CD4-positive, alpha-beta memory T cell (primary cell): ENCODE measurements at regions not wholly inside any gene's neighbourhood (a gene's known extent, or its start where the extent isn't known, plus 50 kb on each side); places are given as distances from the start of the nearest gene placed in this dataset.

Experiments
- CTCF ChIA-PET: fragments of 350-600 bp; sonication (Branson Sonifier 250); formaldehyde crosslinking; loops from one replicate; lab custom pipeline; 2021; ENCODE audit warnings: inconsistent platforms; ENCODE audit not compliant: partially characterized antibody; lab: Charles Lee
- POLR2A ChIA-PET: fragments of 350-600 bp; sonication (Branson Sonifier 250); formaldehyde crosslinking; loops from one replicate; lab custom pipeline; 2021; ENCODE audit not compliant: partially characterized antibody; lab: Charles Lee
- DNase-seq, 5 donors: peaks; one replicate each; pipeline versions ENCODE4 v3.0.0 to v3.0.0-alpha.2; 2020 to 2022; ENCODE audit warnings: mixed read lengths in 1 of 5
- H3K27ac ChIP-seq: one replicate; pipeline ENCODE4 v1.7.0; 2013; ENCODE audit warnings: low read depth, low read length
- H3K27me3 ChIP-seq: 2 replicates; pipeline ENCODE4 v1.7.0; 2013; ENCODE audit warnings: mild to moderate bottlenecking, low read length, moderate library complexity; ENCODE audit not compliant: insufficient read depth
- H3K36me3 ChIP-seq: 2 replicates; pipeline ENCODE4 v1.7.0; 2013; ENCODE audit warnings: mild to moderate bottlenecking, low read length, moderate library complexity; ENCODE audit not compliant: insufficient read depth
- H3K4me1 ChIP-seq: 2 replicates; pipeline ENCODE4 v1.7.0; 2013; ENCODE audit warnings: mild to moderate bottlenecking, low read length, moderate library complexity; ENCODE audit not compliant: insufficient read depth
- H3K4me3 ChIP-seq, 2 donors: one replicate each; pipeline ENCODE4 v1.7.0; 2013; ENCODE audit warnings: low read length in 2 of 2, mild to moderate bottlenecking in 1 of 2
- H3K9me3 ChIP-seq, 2 donors: one replicate each; pipeline ENCODE4 v1.7.0; 2013; ENCODE audit warnings: low read length in 2 of 2, control low read depth in 1 of 2; ENCODE audit not compliant: control insufficient read depth in 1 of 2
- H3K27ac Mint-ChIP-seq, 7 donors: one replicate each; pipeline ENCODE4 v1.8.0; 2020 to 2021; ENCODE audit warnings: mixed read lengths in 7 of 7, mild to moderate bottlenecking in 6 of 7, inconsistent platforms in 3 of 7, moderate library complexity in 3 of 7
- H3K27me3 Mint-ChIP-seq, 2 donors: one replicate each; pipeline ENCODE4 v1.8.0; 2020 to 2021; ENCODE audit warnings: mixed read lengths in 2 of 2
- H3K36me3 Mint-ChIP-seq, 2 donors: one replicate each; pipeline ENCODE4 v1.8.0; 2020 to 2021; ENCODE audit warnings: mixed read lengths in 2 of 2, inconsistent platforms in 1 of 2, mild to moderate bottlenecking in 1 of 2
- H3K4me1 Mint-ChIP-seq, 4 donors: one replicate each; pipeline ENCODE4 v1.8.0; 2020 to 2021; ENCODE audit warnings: mixed read lengths in 4 of 4, mild to moderate bottlenecking in 1 of 4
- H3K4me3 Mint-ChIP-seq, 8 donors: one replicate each; pipeline ENCODE4 v1.8.0; 2020 to 2021; ENCODE audit warnings: mixed read lengths in 8 of 8, mild to moderate bottlenecking in 7 of 8, moderate library complexity in 6 of 8, inconsistent platforms in 3 of 8
- H3K9me3 Mint-ChIP-seq, 8 donors: one replicate each; pipeline ENCODE4 v1.8.0; 2020 to 2021; ENCODE audit warnings: mixed read lengths in 8 of 8, mild to moderate bottlenecking in 5 of 8, inconsistent platforms in 3 of 8, moderate library complexity in 1 of 8
- intact Hi-C: fragments of 100-400 bp; cut with micrococcal nuclease; formaldehyde crosslinking; loops from one replicate; pipeline ENCODE4 v1.15.1; 2023

- Mint-ChIP-seq H3K27me3 (peaks cover 2 to 12% of the 10 kb centered on the region in 2 donors), H3K4me3 (no peak overlapping the region), H3K9me3 (no peaks in the 10 kb centered on the region), H3K4me1 (peaks cover 0 to 2% (median 0%) of the 10 kb centered on the region in 4 donors), H3K27ac (no peak overlapping the region), H3K36me3 (no peaks in the 10 kb centered on the region)
- Histone ChIP-seq H3K9me3 (no peaks in the 10 kb centered on the region), H3K27ac (no peak overlapping the region), H3K36me3 (no peaks in the 10 kb centered on the region), H3K27me3 (no peaks in the 10 kb centered on the region), H3K4me3 (no peak overlapping the region), H3K4me1 (no peaks in the 10 kb centered on the region)
- ChIA-PET CTCF (no interaction called here), POLR2A (no interaction called here)
- DNase-seq = no peak
- intact Hi-C loops = no loop called here
Observed at GRCh38 chr2:120606280-120606679, 129.4 kb upstream of the GLI2 start.

DNA sequence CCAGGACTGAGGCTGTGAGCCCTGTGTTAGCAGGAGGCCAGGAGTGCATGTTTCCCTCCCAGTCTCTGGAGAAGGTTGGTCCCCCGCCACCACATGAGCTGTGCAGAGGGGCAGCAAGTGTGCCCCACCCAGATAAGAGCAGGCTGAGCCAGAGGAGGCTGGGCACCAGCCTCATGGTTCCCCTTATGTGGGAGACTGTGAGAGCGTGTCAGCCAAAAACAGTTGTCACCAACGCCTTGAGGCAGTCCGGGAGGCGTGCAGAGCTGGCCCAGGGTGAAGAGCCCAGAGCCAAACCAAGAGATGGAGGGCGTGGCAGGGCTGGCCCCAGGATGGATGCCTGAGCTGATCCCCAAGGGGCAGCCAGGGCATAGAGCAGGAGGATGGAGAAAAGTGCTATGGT is 128.7 kb upstream of the GLI2 start:
- Mint-ChIP-seq H3K4me3 (no peak overlapping the region), H3K27me3 (peaks cover 2 to 12% of the 10 kb centered on the region in 2 donors), H3K36me3 (no peaks in the 10 kb centered on the region), H3K27ac (no peak overlapping the region), H3K4me1 (peaks cover 0 to 2% (median 0%) of the 10 kb centered on the region in 4 donors), H3K9me3 (no peaks in the 10 kb centered on the region)
- CTCF ChIA-PET = no interaction called here
- no peak for DNase-seq
- Histone ChIP-seq H3K9me3 (no peaks in the 10 kb centered on the region), H3K4me1 (no peaks in the 10 kb centered on the region), H3K27me3 (no peaks in the 10 kb centered on the region), H3K36me3 (no peaks in the 10 kb centered on the region), H3K27ac (no peak overlapping the region), H3K4me3 (no peak overlapping the region)
- POLR2A ChIA-PET = no interaction called here
- intact Hi-C loops = no loop called here

GRCh38 chr2:120607506-120607905 is 128.2 kb upstream of the GLI2 start:
- Mint-ChIP-seq H3K27me3 (peaks cover 3 to 14% of the 10 kb centered on the region in 2 donors), H3K4me3 (no peak overlapping the region), H3K9me3 (no peaks in the 10 kb centered on the region), H3K36me3 (no peaks in the 10 kb centered on the region), H3K27ac (no peak overlapping the region), H3K4me1 (peaks cover 0 to 2% (median 0%) of the 10 kb centered on the region in 4 donors)
- ChIA-PET CTCF (no interaction called here), POLR2A (no interaction called here)
- no peaks in the 10 kb centered on the region for H3K4me1 ChIP-seq
- no peaks in the 10 kb centered on the region for H3K36me3 ChIP-seq
- H3K27ac ChIP-seq = no peak overlapping the region
- H3K4me3 ChIP-seq = no peak overlapping the region
- H3K9me3 ChIP-seq = no peaks in the 10 kb centered on the region
- H3K27me3 ChIP-seq = no peaks in the 10 kb centered on the region
- intact Hi-C loops = no loop called here
- no peak for DNase-seq

- no peaks in the 10 kb centered on the region for H3K4me1 ChIP-seq
- no peak overlapping the region for H3K27ac ChIP-seq
- H3K27me3 ChIP-seq = no peaks in the 10 kb centered on the region
- H3K4me1 Mint-ChIP-seq = peaks cover 0 to 2% (median 0%) of the 10 kb centered on the region in 4 donors
- peaks cover 3 to 13% of the 10 kb centered on the region in 2 donors for H3K27me3 Mint-ChIP-seq
- no peak for DNase-seq
- H3K4me3 Mint-ChIP-seq = no peak overlapping the region
- intact Hi-C loops = no loop called here
- no peaks in the 10 kb centered on the region for H3K9me3 Mint-ChIP-seq
- no peaks in the 10 kb centered on the region for H3K36me3 ChIP-seq
- ChIA-PET CTCF (no interaction called here), POLR2A (no interaction called here)
- no peaks in the 10 kb centered on the region for H3K9me3 ChIP-seq
- no peaks in the 10 kb centered on the region for H3K36me3 Mint-ChIP-seq
- no peak overlapping the region for H3K4me3 ChIP-seq
- H3K27ac Mint-ChIP-seq = no peak overlapping the region
Observed at GRCh38 chr2:120607996-120608395, 127.7 kb upstream of the GLI2 start.

GRCh38 chr2:120609826-120610395 is 125.8 kb upstream of the GLI2 start:
- Histone ChIP-seq H3K27me3 (no peaks in the 10 kb centered on the region), H3K36me3 (no peaks in the 10 kb centered on the region), H3K4me3 (no peak overlapping the region), H3K4me1 (no peaks in the 10 kb centered on the region), H3K9me3 (no peaks in the 10 kb centered on the region), H3K27ac (no peak overlapping the region)
- H3K27ac Mint-ChIP-seq = no peak overlapping the region
- no peaks in the 10 kb centered on the region for H3K36me3 Mint-ChIP-seq
- no peak for DNase-seq
- H3K27me3 Mint-ChIP-seq = peaks cover 2 to 10% of the 10 kb centered on the region in 2 donors
- H3K4me1 Mint-ChIP-seq = peaks cover 0 to 2% (median 0%) of the 10 kb centered on the region in 4 donors
- ChIA-PET CTCF (no interaction called here), POLR2A (no interaction called here)
- no peak overlapping the region for H3K4me3 Mint-ChIP-seq
- no peaks in the 10 kb centered on the region for H3K9me3 Mint-ChIP-seq
- intact Hi-C loops = no loop called here

DNA sequence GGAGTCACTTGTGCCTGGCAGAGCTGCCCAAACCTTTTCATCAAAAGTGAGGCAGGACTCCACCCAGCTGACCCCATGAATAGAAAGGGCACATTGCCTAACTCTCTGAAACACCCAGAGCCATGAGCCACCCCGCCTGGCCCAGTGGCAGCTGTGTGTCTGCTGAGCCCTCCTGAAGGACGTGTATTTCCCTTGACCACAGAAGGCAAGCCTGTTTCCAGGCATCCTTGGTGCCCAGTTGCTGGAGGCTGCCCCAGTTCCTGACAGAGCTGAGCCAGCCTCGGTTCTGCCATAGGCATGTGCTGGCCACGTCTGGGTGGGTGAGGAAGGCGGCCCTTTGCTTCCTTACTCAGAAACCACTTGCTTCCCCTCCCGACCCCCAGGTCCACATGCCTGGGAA is 124.7 kb upstream of the GLI2 start:
- ChIA-PET POLR2A (no interaction called here), CTCF (no interaction called here)
- Mint-ChIP-seq H3K4me3 (no peak overlapping the region), H3K27ac (no peak overlapping the region), H3K27me3 (peaks cover 2 to 8% of the 10 kb centered on the region in 2 donors), H3K4me1 (no peaks in the 10 kb centered on the region), H3K9me3 (no peaks in the 10 kb centered on the region), H3K36me3 (no peaks in the 10 kb centered on the region)
- Histone ChIP-seq H3K9me3 (no peaks in the 10 kb centered on the region), H3K27me3 (no peaks in the 10 kb centered on the region), H3K27ac (no peak overlapping the region), H3K36me3 (no peaks in the 10 kb centered on the region), H3K4me1 (no peaks in the 10 kb centered on the region), H3K4me3 (no peak overlapping the region)
- DNase-seq = no peak
- intact Hi-C loops = no loop called here

DNA sequence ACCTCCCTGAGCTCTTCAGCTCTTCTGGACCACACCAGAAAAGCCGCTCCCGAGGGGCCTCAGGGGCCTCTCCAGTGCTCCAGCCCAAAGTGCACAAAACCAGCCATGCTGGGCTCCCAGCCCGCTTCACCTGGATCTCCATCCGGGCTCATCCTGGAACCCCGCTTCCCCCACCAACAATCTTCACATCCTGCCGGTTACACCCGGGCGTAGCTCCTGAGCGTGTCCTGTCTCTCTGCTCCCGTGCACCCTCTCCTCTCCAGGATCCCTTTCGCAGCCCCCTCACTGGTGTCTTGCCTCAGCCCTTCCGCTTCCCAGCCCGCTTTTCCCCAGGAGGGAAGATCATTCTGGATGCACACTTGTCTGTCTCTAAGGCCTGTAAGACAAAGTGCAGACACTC is 123.7 kb upstream of the GLI2 start:
- intact Hi-C loops = no loop called here
- Histone ChIP-seq H3K27ac (no peak overlapping the region), H3K4me3 (no peak overlapping the region), H3K36me3 (no peaks in the 10 kb centered on the region), H3K9me3 (no peaks in the 10 kb centered on the region), H3K27me3 (no peaks in the 10 kb centered on the region), H3K4me1 (no peaks in the 10 kb centered on the region)
- CTCF ChIA-PET = no interaction called here
- no peaks in the 10 kb centered on the region for H3K4me1 Mint-ChIP-seq
- H3K27ac Mint-ChIP-seq = no peak overlapping the region
- DNase-seq = no peak
- H3K27me3 Mint-ChIP-seq = peaks cover 2 to 8% of the 10 kb centered on the region in 2 donors
- POLR2A ChIA-PET = no interaction called here
- H3K4me3 Mint-ChIP-seq = no peak overlapping the region
- no peaks in the 10 kb centered on the region for H3K9me3 Mint-ChIP-seq
- no peaks in the 10 kb centered on the region for H3K36me3 Mint-ChIP-seq

DNA sequence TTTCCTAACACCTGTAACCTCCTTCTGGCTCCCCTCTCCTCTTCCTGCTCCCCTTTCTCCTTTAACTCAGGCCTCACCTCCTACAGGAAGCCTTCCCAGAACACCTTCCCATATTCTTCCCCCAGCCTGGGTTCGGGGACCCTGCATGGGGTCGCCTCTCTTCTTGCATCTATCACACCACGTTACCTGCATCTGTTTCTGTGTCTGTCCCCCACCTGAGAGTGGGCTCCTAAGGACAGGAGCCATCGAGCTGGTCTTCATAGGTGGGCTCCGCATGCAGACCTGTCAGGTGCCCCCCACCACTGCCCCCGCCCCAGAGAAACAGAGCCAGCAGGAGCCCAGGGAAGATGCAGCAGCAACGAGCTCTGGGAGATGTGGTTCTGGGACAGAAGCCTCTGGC is 123.2 kb upstream of the GLI2 start:
- POLR2A ChIA-PET = no interaction called here
- H3K4me1 Mint-ChIP-seq = no peaks in the 10 kb centered on the region
- H3K4me3 Mint-ChIP-seq = no peak overlapping the region
- DNase-seq = no peak
- H3K27me3 Mint-ChIP-seq = peaks cover 2 to 8% of the 10 kb centered on the region in 2 donors
- H3K9me3 Mint-ChIP-seq = no peaks in the 10 kb centered on the region
- no peaks in the 10 kb centered on the region for H3K36me3 Mint-ChIP-seq
- CTCF ChIA-PET = no interaction called here
- Histone ChIP-seq H3K4me3 (no peak overlapping the region), H3K27ac (no peak overlapping the region), H3K9me3 (no peaks in the 10 kb centered on the region), H3K36me3 (no peaks in the 10 kb centered on the region), H3K4me1 (no peaks in the 10 kb centered on the region), H3K27me3 (no peaks in the 10 kb centered on the region)
- intact Hi-C loops = no loop called here
- H3K27ac Mint-ChIP-seq = no peak overlapping the region
